A549 (cell line): ENCODE measurements at regions not wholly inside any gene's neighbourhood (a gene's known extent, or its start where the extent isn't known, plus 50 kb on each side); places are given as distances from the start of the nearest gene placed in this dataset.

Experiments used
- CBX2 ChIP-seq: fragments of 200-600 bp; sonication (generic); IDR thresholded peaks from 2 replicates; pipeline ENCODE4 v1.6.1; 2016; ENCODE audit warnings: low read depth, mild to moderate bottlenecking, borderline replicate concordance
- ESRRA ChIP-seq: fragments of 150-350 bp; IDR thresholded peaks from 2 replicates; pipeline ENCODE4 v1.6.1; 2014; ENCODE audit warnings: mild to moderate bottlenecking, low read length, borderline replicate concordance
- POLR2A ChIP-seq: IDR thresholded peaks from 2 replicates; pipeline ENCODE4 v1.6.1; 2012; ENCODE audit warnings: mild to moderate bottlenecking, low read length
- POLR2AphosphoS2 ChIP-seq: conservative IDR thresholded peaks from 2 replicates; pipeline ENCODE4 v1.6.1; 2012; ENCODE audit warnings: low read length, improper control_type of control experiment, inconsistent platforms
- TF ChIP-seq, protein P1 (sequence below): IDR thresholded peaks from 2 replicates; pipeline ENCODE4 v1.6.1; 2012

DNA sequence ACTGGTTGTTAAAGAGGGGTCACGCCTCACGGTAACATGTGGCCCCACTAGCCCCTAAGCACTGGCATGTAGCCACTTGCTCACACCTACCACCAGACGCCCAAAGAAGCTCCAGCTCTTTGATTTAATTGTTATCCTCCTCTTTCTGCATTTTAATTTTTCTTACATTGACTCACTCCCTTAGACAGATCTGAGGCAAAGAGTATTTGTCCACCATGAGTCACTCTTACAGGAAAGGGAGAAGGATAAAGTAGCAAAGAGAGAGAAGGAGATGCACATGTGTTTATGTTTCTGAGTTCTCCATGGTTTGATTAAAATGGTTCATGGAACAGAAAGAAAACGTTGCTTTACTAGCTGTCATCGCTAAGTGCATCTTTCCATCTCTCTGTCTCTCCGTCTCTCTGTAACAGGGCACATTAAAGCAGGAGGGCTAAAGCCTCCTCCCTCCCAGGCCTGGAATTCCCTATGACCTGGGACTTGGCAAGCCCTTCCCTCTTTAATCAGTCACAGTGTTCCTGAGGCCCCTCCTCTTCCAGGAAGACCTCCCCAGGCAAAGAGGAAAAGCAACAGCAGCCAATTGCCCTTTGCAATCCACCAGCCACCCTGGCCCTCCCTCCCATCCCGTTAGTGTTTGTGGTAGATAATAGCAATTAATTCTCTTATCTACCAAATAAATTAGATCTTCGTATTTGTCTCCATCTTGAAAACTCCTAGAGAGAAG is 112.8 kb upstream of the TSHZ2 start:
- TF ChIP-seq CBX2 = no peak
- no peak for TF ChIP-seq POLR2A
- no peak for TF ChIP-seq ESRRA
- TF ChIP-seq, protein P1, sequence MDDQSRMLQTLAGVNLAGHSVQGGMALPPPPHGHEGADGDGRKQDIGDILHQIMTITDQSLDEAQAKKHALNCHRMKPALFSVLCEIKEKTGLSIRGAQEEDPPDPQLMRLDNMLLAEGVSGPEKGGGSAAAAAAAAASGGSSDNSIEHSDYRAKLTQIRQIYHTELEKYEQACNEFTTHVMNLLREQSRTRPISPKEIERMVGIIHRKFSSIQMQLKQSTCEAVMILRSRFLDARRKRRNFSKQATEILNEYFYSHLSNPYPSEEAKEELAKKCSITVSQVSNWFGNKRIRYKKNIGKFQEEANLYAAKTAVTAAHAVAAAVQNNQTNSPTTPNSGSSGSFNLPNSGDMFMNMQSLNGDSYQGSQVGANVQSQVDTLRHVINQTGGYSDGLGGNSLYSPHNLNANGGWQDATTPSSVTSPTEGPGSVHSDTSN = no peak
- TF ChIP-seq POLR2AphosphoS2 = no peak
